ENCODE measurements at regions not wholly inside any gene's neighbourhood (a gene's known extent, or its start where the extent isn't known, plus 50 kb on each side); places are given as distances from the start of the nearest gene placed in this dataset.

GRCh38 chr2:60657673-60658072, 98.4 kb upstream of the PAPOLG start:
- no peak for DNase-seq (ENCODE audit: low read depth)

DNA sequence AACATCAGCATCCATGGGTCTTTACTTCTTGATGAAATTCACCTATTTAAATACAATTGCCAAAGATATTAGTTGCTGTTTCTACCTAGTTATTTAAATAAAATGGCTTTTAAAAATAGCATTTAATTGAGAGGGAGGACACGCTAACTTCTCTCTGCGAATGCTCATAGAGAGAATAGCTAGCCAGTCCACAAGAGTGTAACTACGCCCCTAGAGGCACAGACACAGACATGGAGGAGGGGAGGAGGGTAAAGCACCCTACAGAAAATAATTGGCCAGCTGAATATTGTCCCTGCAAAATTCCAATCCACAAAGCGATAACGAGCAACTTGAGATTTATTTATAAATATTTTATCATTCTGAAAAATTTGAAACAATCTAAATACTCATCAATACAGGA, 97.0 kb upstream of the PAPOLG start:
- no peak for DNase-seq (ENCODE audit: low read depth)

DNA sequence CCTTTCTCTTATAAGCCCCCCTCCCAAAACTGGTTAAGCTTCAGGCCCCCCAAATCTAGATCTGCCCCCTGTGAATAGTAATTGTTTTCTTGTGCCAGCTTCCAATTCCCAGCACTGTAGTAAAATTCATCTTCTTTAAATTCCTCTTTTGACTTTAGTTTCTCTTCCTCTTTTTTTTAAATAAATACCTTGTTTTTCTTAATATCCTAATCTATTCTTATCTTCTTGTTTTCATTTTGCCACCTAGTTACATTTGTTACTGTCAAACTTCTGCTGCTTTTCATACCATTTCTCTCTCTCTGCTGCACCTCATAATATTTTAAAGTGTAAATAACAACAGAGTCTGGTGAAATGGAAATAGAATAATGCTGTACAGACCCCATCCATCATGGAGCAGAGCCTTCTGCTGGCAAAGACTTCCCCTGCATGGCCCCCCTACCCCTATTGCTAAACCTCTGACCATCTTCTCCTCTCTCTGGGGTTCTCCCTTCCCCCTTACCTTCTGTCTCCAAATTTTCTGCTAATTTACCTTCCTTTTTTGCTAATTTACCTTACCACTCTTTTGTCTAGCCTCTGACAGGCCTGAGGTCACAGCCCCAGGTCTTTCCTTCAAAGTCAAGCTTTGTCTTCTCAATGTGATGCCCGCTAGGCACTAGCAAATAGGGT, 94.9 kb upstream of the PAPOLG start:
- no peak for DNase-seq (ENCODE audit: low read depth)

DNA sequence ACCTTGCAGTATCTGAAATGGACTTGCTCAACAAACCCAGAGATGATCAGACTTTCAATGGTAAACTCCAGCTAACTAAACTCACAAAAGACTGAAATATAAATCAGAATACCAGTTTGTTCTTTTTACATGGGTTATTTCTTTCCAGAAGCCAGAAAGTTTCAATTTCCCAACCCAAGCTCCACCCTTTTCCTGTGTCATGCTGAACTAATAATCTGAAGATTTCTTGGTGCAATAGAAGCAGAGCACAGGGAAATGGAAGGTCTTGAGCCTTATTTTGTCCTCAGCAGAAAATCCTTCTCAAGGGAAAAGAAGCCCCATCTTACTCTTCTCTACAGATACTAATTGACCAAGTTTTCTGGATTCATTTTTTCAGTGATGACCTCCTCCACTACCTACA, 93.3 kb upstream of the PAPOLG start:
- DNase-seq (ENCODE audit: low read depth) = no peak

- DNase-seq (ENCODE audit: low read depth) = no peak
These were observed 84.1 kb upstream of the PAPOLG start for GRCh38 chr2:60671966-60672365.

DNA sequence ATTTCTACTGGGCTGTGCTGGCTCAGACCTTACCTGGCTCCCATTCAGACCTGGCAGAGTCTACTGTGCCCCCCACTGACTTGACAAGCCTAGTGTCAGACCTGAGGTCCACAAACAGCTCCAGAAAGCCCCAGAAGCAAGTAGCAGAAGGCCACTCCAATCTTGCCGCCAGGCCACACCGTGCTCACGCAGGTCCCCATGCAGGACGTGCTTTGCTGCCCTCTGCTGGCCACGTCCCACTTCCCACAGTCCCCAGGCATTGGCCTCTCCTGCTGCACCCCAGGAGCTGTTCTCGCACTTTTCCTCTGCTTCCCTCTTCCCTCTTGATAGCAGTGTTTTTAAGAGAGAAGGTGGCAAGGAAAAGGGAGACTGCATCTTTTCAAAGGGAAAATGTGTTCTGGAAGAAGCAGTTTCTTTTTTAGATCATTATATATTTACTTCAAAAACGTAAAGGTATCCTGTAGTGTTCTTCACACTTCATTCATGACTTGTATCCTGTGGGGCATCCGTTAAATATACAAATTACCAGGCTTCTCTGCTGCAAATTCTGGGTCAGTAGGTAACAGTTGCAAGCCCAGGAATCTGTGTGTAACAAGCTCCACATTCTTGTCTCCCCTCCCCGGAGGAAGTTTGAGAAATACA, 81.4 kb upstream of the PAPOLG start:
- peak; percentile 71 for DNase-seq (ENCODE audit: low read depth)

DNA sequence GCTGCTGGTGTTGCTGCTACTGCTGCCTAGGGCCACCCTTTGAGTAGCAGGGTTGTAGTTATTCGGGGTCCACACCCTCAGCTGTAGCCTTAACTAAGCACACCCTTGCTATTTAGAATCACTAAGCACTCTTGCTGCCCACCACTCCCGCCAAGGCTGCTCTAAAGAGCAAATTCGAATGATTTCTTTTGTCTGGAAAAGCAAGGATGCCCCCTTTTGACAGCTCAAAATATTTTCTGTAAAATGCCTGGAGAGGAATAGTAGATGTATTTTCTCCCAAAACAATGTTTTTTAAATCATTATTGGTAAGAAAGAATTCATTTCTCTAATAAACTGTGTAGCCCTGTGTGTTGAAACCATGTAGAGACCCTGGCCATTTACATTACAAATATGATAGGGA, 80.8 kb upstream of the PAPOLG start:
- DNase-seq (ENCODE audit: low read depth) = no peak

GRCh38 chr2:60676706-60677330, 79.2 kb upstream of the PAPOLG start:
- no peak for DNase-seq (ENCODE audit: low read depth)

- DNase-seq (ENCODE audit: low read depth) = no peak
These were observed 78.7 kb upstream of the PAPOLG start for GRCh38 chr2:60677356-60677755.

DNA sequence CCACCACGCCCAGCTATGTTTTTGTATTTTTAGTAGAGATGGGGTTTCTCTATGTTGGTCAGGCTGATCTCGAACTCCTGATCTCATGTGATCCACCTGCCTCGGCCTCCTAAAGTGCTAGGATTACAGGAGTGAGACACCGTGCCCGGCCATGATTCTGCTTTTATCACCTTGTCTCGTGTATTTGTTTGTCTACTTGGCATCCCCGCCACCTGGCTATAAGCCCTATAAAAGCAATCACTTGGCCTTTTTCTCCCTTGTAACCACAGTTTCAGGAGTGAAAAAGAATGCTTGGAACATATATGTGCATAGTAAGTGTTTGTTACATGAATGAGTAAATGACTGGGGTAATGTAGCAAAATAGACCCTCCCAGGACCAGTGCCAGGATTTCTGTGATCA, 77.5 kb upstream of the PAPOLG start:
- no peak for DNase-seq (ENCODE audit: low read depth)

DNA sequence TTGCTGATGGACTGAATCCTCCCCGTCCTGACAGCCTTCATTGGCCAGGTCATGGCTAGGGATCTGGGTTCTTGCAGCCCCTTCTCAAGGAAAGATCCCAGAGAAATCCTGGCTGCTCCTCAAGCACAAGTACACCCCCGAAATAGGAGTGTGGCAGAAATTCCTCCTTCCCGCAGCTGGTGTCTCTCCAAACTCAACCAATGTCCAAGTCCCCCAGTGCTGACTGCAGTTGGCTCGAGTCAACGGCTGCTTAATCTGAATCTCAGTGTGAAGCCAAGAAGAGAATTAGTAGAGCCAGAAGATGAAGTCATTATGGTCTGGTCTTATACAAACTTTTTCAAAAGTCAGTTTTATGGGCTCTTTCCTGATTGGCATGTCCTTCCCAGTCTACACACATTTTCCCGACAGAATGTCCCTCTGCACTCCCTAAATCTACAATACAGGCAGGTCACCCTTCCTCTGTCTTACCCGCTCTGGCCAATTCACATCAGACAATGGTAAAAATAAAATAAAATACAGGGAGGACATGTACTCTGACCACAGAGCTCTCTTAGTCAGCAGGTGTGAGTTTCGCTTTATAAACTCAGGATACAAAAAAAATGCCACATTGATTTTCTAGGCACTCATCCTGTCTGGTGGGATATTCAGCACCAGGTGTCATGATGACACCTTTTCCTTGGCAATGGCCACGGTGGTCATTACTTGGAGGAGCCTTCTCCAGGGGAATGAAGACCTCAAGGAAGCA, 76.9 kb upstream of the PAPOLG start:
- DNase-seq (ENCODE audit: low read depth) = no peak

GRCh38 chr2:60693551-60693950, 62.5 kb upstream of the PAPOLG start:
- no peak for DNase-seq (ENCODE audit: low read depth)

DNA sequence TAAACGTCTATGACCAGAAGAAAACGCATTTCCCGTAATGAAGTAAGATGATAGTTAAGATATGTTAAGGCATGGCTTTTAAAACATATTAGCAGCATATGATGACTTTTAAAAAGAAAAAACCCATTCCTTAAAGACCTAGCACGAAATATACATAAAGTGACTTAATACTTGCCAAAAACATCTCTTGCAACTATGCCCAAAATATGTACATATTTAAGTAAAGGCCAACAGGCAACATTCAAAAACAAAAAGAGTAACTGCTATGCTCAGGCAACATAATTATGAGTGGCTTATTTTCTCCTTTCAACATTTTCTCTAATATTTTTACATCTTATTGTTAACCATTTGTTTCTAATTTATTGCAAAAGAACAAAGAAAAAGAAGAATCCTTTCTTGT, 60.3 kb upstream of the PAPOLG start:
- no peak for DNase-seq (ENCODE audit: low read depth)

- DNase-seq (ENCODE audit: low read depth) = no peak
These were observed 56.5 kb upstream of the PAPOLG start for GRCh38 chr2:60699617-60700016.

- no peak for DNase-seq (ENCODE audit: low read depth)
These were observed 50.0 kb upstream of the PAPOLG start for GRCh38 chr2:60706021-60706420.
